Peyer's patch (tissue), 4 donors: ENCODE measurements at regions not wholly inside any gene's neighbourhood (a gene's known extent, or its start where the extent isn't known, plus 50 kb on each side); places are given as distances from the start of the nearest gene placed in this dataset.

ENCODE experiments used
- CTCF ChIP-seq, 6 experiments: fragments of 450-650 bp in 4 of 6; fragments of 200-600 bp in 2 of 6; sonication (generic) in 1 of 6; IDR thresholded peaks; one replicate each; pipeline ENCODE4 v1.5.1; 2017 to 2019; ENCODE audit warnings: antibody characterized with exemption in 6 of 6, mild to moderate bottlenecking in 3 of 6, moderate library complexity in 1 of 6
- POLR2A ChIP-seq, 2 donors: fragments of 450-650 bp; IDR thresholded peaks; one replicate each; pipeline ENCODE4 v1.5.1; 2017; ENCODE audit warnings: antibody characterized with exemption in 2 of 2, mild to moderate bottlenecking in 2 of 2, moderate library complexity in 2 of 2

GRCh38 chr6:30424549-30424948 lies 64.8 kb upstream of the HLA-E start:
- TF ChIP-seq CTCF (IDR thresholded peaks at IDR 0.05) (no peak), POLR2A (IDR thresholded peaks at IDR 0.05) (no peak)
